ENCODE measurements at regions not wholly inside any gene's neighbourhood (a gene's known extent, or its start where the extent isn't known, plus 50 kb on each side); places are given as distances from the start of the nearest gene placed in this dataset.
"Not testable (repeated sequence)": the region's sequence is repeated elsewhere in the genome, so short reads cannot be mapped to it uniquely, and the experiment has no call there.

DNA sequence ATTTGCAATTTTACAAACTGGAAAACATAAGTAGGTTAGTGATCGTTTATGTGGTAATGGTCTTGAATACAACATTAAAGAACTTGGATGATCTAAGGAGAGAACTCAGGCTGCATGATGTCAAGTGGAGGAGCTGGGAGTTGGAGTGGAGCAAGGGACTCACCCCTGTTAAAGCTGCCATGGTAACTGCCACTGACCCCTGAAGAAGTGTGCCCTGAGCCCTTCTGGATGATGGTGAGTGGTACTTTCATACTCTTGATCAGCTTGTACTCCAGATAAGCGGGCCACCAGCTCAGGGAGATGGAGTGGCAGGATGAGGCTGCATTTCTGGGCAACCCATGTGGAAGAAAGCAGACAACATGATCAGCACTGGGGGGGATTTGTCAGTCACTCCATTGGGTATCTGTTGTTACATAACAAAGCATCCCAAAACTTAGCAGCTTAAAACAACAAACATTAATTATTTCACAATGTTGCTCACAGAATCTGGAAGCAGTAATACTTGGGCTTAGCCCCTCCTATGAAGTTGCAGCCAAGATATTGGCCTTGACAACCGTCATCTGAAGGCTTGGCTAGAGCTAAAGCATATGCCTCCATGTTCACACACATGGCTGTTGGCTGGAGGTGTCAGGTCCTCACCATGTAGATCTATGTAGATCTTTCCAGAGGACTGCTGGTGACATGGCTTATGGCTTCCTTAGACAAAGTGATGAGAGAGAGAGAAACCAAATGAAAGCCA lies 213.8 kb downstream of the DUSP10 start:
- no peak for DNase-seq (ENCODE audit: low spot score)

- DNase-seq (ENCODE audit: low spot score), result not testable (repeated sequence)
Measured at GRCh38 chr1:221530159-221530558, 211.7 kb downstream of the DUSP10 start.

DNA sequence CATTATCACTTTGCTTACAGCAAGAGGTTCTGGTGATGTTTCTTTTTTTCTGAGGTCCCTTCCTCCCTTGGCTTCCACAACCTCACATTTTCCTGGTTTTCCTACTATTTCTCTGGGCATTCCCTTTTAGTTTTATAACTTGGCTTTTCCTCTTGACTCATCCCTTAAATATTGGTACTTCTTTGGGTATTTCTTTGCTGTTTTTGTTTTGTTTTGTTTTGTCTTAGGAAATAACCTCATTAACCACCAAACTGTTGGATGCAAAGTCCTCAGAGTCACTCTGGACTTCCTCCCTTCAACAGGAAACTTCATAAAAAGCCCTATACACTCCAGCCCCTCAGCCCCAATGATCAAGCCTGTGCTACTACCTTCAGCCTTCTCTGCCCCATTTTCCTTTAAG lies 211.1 kb downstream of the DUSP10 start:
- DNase-seq (ENCODE audit: low spot score), result no peak

GRCh38 chr1:221532071-221532773 lies 209.7 kb downstream of the DUSP10 start:
- no peak for DNase-seq (ENCODE audit: low spot score)

DNA sequence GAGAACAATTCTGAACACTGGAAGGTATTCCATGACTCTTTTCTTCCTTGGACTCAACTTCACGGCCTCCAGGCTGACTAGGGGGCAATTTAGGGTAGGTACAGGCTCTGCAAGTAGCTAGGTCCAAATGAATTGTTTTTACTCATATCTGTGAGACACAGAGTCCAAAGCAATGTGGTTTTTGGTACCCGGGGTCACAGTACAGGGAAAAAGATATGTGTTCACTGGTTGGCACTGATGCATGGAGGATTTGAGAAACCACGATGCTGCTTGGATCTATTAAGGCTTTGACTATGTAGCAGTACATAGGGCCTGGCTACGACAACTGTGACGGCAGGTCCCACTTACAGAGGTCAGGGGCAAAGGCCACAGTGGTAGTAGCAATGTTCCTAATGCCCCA lies 200.6 kb downstream of the DUSP10 start:
- no peak for DNase-seq (ENCODE audit: low spot score)

- peak; percentile 24 for DNase-seq (ENCODE audit: low spot score)
Measured at GRCh38 chr1:221543529-221544120, 198.3 kb downstream of the DUSP10 start.

- DNase-seq (ENCODE audit: low spot score), result no peak
Measured at GRCh38 chr1:221548942-221549341, 192.9 kb downstream of the DUSP10 start.

DNA sequence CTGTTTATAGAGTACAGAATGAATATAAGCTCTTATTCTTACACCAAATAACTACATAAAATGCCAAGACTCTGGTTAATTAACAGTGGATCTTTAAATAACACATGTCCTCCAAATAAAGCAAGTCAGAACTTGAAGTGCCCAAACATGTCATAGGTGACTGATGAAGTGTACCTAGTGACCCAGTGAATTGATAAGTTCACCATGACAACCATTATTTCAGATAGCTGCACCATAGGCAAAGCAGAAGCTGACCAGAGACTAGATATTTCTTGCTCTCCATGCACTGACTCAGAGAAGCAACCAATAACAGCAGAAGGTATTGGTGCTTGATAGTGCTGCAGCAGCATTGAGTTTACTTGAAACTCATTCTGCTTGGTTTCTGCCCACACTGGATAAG lies 192.1 kb downstream of the DUSP10 start:
- no peak for DNase-seq (ENCODE audit: low spot score)

GRCh38 chr1:221552792-221553191 lies 189.1 kb downstream of the DUSP10 start:
- not testable (repeated sequence) for DNase-seq (ENCODE audit: low spot score)

DNA sequence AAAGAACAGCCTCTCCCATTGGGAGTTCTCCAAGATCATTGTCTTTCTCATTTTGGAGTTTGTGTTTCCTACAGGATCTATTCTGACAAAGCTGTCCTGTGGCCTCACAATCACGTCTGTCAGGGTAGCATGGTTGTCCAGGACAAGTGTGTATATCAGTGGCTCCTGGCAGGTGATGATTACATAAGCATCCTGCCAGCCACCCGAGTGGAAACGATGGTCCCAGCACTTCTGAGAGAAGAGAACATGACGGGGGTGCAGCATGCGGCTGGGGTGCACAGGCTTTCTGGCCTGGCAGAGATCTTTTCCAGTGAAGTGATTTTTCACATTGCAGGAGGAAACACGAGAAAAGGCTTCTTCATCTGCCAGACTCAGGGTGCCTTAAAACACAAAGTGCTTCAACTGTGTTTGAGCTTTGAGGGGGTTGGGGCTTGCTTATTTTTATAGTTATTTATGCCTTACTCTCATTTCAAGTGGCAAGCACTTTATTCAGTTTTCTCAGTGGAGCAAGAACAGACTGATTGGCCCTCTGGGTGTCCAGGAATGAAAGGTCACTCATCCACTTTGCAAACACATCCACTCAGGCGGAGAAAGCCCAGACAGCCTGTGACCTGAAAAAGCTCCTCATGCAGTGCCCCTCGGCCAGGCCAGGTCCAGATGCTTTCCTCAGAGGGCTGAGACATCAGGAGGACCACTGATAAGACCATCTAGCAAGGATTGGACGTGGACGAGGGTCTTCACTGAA lies 186.0 kb downstream of the DUSP10 start:
- DNase-seq (ENCODE audit: low spot score), result no peak

DNA sequence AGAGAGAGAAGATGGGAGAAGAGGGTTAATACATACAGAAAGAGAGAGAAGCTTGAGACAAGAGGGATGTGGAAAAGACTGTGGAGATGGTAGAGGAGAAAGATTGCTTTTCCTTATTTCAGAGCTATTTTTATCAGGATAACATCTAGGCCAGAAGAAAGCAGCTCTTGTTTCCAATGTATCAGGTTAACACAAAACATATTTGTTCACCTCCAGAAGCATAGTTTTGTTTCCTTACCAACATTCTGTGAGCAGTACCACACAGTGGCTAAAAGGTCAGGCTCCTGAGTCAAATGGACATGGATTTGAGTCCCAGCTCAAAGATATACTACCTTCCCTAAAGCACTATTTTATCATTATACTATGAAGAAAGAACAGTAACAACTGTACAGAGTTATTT lies 185.5 kb downstream of the DUSP10 start:
- DNase-seq (ENCODE audit: low spot score), result no peak

DNA sequence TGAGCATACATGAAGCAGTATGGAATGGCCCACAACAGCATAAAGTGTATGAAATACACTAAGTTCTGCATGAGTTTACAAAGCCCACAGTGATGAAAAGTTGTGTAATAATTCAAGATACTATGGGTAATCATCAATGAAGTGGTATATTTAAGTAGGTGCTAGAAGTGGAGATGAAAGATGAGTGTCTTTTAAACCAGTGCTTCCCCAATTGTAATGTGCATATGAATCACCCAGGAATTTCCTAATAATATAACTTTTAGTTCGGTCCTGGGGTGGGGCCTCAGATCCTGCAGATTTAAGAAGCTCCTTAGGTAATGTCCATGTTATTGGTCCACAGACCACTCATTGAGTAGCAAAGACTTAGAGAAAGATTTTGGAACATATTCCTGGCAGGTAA lies 184.9 kb downstream of the DUSP10 start:
- DNase-seq (ENCODE audit: low spot score), result no peak

DNA sequence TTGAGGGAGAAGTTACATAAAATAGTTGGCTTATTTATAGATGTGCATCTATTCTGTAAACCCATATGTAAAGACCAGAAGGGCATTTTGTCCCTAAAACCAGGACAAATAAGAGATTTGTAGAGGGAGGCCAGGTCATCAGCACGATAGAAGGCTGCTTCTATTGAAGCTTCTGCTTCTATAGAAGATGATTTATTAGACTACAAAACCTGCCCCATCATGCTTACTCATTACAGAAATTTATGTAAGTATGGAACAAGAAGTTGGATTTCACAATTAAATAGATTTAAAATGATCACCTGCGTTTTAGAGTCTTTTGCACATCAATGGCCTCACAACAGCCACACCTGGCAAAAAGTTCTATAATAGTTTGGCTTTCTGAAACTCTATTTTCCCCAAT lies 183.5 kb downstream of the DUSP10 start:
- no peak for DNase-seq (ENCODE audit: low spot score)

DNA sequence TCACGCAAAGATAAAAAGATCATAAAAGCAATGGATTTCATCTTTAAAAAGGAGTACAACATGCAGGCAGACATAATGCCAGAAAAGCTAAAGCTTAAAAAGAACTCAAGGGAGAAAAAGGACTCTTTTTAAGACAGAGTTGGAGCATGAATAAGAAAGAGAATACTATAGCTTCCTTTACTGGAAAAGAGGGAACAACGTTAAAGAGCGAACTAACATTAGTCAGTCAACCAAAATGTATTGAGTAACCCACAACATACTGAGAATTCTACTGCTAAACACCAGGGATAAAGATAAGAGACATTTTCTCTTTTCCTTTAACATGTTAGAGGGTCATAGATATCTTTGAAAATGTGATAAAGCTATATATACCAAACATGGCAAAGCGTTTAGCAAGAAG lies 182.0 kb downstream of the DUSP10 start:
- no peak for DNase-seq (ENCODE audit: low spot score)

- no peak for DNase-seq (ENCODE audit: low spot score)
Measured at GRCh38 chr1:221562542-221563475, 179.1 kb downstream of the DUSP10 start.

- DNase-seq (ENCODE audit: low spot score), result no peak
Measured at GRCh38 chr1:221563476-221563921, 178.4 kb downstream of the DUSP10 start.

DNA sequence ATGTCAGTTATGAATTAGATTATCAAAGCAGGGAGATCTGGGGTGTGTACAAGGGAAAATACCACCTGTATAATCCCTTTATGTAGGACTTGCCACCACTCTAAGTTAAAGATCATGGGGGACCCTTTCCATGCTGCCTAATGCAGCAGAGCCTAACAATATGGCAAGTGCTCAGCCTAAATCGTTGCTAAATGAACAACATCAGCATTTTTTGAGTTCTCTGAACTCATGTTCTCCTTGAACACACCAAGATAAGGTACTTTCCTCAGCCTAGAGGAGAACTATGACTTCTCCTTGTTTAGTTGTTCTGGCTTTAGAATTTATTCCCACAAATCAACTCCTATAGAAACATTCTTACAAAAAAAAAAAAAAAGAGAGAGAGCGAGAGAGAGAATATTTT lies 177.0 kb downstream of the DUSP10 start:
- no peak for DNase-seq (ENCODE audit: low spot score)

GRCh38 chr1:221565711-221566110 lies 176.2 kb downstream of the DUSP10 start:
- peak; percentile 37 for DNase-seq (ENCODE audit: low spot score)

DNA sequence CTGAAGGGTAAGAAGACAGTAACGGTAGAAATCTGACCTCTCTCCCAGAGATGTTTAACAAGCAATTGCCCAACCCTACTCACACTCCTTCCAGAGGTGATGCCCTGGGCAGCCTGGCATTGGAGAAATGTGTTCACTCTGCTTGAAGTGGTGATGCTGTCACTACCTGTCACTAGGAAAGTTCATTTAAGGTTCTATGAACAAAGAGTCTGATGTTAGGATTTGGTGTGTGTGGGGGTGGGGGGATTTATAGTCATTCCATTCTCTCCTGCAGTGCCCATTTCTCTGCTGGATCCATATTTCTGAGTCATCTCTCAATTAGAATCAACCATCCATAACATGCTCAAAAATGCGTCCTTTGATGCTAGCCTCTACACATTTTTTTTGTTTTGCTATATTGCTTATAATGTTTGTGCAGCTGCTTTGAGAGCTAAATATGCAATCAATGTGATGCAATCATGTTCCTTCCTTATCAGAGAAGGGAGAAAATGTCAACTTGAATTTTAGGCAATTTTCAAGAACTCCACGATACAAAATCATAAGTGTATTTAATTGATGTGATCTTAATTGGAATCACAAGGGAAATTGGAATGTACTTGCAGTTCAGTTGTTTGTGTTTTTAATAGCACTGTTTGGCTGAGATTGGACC lies 173.9 kb downstream of the DUSP10 start:
- no peak for DNase-seq (ENCODE audit: low spot score)

DNA sequence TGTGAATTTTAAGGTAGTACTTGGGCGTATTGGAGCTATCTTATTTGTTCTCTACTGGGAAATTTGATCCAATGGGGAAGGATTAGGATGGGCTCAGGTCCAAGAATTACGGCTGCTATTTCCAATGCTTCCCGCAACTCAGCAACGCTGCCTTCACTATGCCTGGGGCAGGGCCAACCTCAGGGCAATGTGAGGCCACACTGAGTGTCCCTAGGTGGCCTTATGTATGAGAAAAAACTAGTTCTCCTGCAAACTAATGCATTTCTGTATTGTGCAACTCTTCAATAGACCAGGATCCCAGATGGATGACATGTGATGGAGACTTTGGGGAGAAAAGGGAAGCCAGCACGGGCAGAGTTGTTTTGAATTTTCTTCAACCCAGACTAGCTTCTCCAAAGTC lies 168.1 kb downstream of the DUSP10 start:
- DNase-seq (ENCODE audit: low spot score), result no peak

DNA sequence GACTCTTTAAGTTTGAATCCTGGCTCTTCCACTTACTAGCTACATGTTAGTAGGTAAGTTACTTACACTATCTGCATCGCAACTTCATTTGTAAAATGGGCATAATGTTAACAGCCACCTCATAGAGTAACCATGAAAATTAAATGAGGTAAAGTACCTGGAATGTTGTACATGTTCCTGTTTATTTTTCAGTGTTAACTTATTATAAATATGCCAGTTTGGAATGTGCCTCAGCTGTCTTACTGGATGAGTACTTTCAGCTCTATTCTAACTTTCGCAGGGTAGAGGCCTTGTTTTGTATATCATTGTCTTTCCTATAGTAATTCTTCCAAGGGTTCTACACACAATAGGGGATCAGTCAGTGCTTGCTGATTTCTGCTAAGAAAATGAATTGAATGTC lies 167.4 kb downstream of the DUSP10 start:
- no peak for DNase-seq (ENCODE audit: low spot score)
